Heart left ventricle (tissue), 16 donors: ENCODE measurements at regions not wholly inside any gene's neighbourhood (a gene's known extent, or its start where the extent isn't known, plus 50 kb on each side); places are given as distances from the start of the nearest gene placed in this dataset.
A peak's percentile ranks its signal among the peaks of the same experiment; 100 is the strongest.

Experiments
- ATAC-seq, 4 donors: fragments of 200-7000 bp; cut with Tn5 transposase; one replicate each; pipeline ENCODE4 v1.9.1; 2020 to 2022; ENCODE audit warnings: moderate library complexity in 4 of 4, mild to moderate bottlenecking in 3 of 4, moderate number of reproducible peaks in 1 of 4
- DNase-seq, 5 donors: peaks; one replicate each; pipeline ENCODE4 v3.0.0-alpha.2; 2020
- H3K27ac ChIP-seq, 12 donors: fragments of 200-600 bp; sonication (generic) in 4 of 12; one replicate each; pipeline versions ENCODE4 v1.5.0 to v1.8.0; 2016 to 2022; ENCODE audit warnings: mild to moderate bottlenecking in 2 of 12
- H3K27me3 ChIP-seq, 9 donors: fragments of 200-600 bp; sonication (generic) in 2 of 9; one replicate each; pipeline versions ENCODE4 v1.5.1 to v1.8.0; 2016 to 2022; ENCODE audit warnings: mild to moderate bottlenecking in 3 of 9
- H3K36me3 ChIP-seq, 9 donors: fragments of 200-600 bp; sonication (generic) in 2 of 9; one replicate each; pipeline versions ENCODE4 v1.5.0 to v1.8.0; 2018 to 2022; ENCODE audit warnings: mild to moderate bottlenecking in 2 of 9
- H3K4me1 ChIP-seq, 12 donors: fragments of 200-600 bp; sonication (generic) in 4 of 12; one replicate each; pipeline versions ENCODE4 v1.5.0 to v1.8.0; 2016 to 2022; ENCODE audit warnings: mild to moderate bottlenecking in 3 of 12
- H3K4me3 ChIP-seq, 12 donors: fragments of 200-600 bp; sonication (generic) in 4 of 12; one replicate each; pipeline versions ENCODE4 v1.5.0 to v1.8.0; 2017 to 2022; ENCODE audit warnings: mild to moderate bottlenecking in 9 of 12, moderate library complexity in 4 of 12
- H3K9me3 ChIP-seq, 12 donors: fragments of 200-600 bp; sonication (generic) in 4 of 12; one replicate each; pipeline versions ENCODE4 v1.5.0 to v1.8.0; 2016 to 2022; ENCODE audit warnings: mild to moderate bottlenecking in 1 of 12
- CTCF ChIP-seq, 12 donors: fragments of 200-600 bp; sonication (generic) in 4 of 12; IDR thresholded peaks; one replicate each; pipeline versions ENCODE4 v1.5.0 to v1.8.0; 2018 to 2022; ENCODE audit warnings: antibody characterized with exemption in 12 of 12, mild to moderate bottlenecking in 5 of 12
- POLR2A ChIP-seq, 2 donors: fragments of 450-650 bp; IDR thresholded peaks; one replicate each; pipeline ENCODE4 v1.6.1; 2017; ENCODE audit warnings: antibody characterized with exemption in 2 of 2, mild to moderate bottlenecking in 2 of 2, moderate library complexity in 2 of 2
- WGBS, 4 donors: extraction: QIAGEN DNeasy Blood & Tissue Kit in 2 of 4; methylation state at CpG; one replicate each; pipeline versions ENCODE4 v1.1.5 to v1.1.7; 2013 to 2018; 5-methylcytosine and 5-hydroxymethylcytosine counted together
- intact Hi-C, 10 donors: fragments of 100-400 bp; cut with DNase I; formaldehyde crosslinking; loops; one replicate each; pipeline versions ENCODE4 v1.11.1 to v1.14.2; 2022
- donor health status: ischemic (EF 13 %, LVEDD 7.1; RV severe dilation, severe dysfunction).
- donor health status: healthy with polysubstance abuse.
- donor health status: DM: no; HTN: yes; CAD: no.
- donor health status: DM: no; HTN: no; CAD: no.
- donor health status: ischemic (EF 25% LVEDD 6.9; RV normal size, moderate dysfunction).
- donor health status: ischemic (EF 25% LVEDD 5.7; RV mildly dilated, moderate dysfunction).
- donor health status: healthy.
- donor health status: DM: yes; HTN: yes; CAD: no.
- donor health status: ischemic (EF 35%, LVEDD 5.7; RV mildly dilated, moderate dysfunction).
- donor health status: nonischemic (EF 11% LVEDD 7.7; RV severe dilation, severe dysfunction).
- donor health status: DM: yes; HTN: yes; CAD: no.
- donor health status: PGD.
- donor health status: ischemic (EF 29% LVEDD 5.4; RV normal size, mild dysfunction).
- donor health status: nonischemic (EF 23%, LVEDD 6.1; RV moderate dilation, normal function).

- H3K27me3 ChIP-seq = no peaks in the 10 kb centered on the region
- no peaks in the 10 kb centered on the region for H3K36me3 ChIP-seq
- peaks cover 0 to 83% (median 33%) of the 10 kb centered on the region in 12 donors for H3K4me1 ChIP-seq
- H3K27ac ChIP-seq = peak overlapping the region; percentile 22 to 86 (median 56)
- DNase-seq (no peak), ATAC-seq (no peak)
- no peak overlapping the region for H3K4me3 ChIP-seq
- intact Hi-C loops = loop anchor here in 3 of 10 donors (5.0 kb wide), 1 partner anchor 112 kb away; no protein-coding TSS in a partner anchor
- 62 to 73% (median 66%) methylated on average over 8 of the region's 8 CpGs for WGBS, 4 donors
- no peak for TF ChIP-seq POLR2A (IDR thresholded peaks at IDR 0.05)
- TF ChIP-seq CTCF (IDR thresholded peaks at IDR 0.05) = no peak
- H3K9me3 ChIP-seq = no peaks in the 10 kb centered on the region
These were observed 107.6 kb upstream of the PKDCC start for GRCh38 chr2:41940060-41940744.

- H3K36me3 ChIP-seq = no peaks in the 10 kb centered on the region
- intact Hi-C loops = loop anchor here in 3 of 10 donors (5.0 kb wide), 1 partner anchor 112 kb away; no protein-coding TSS in a partner anchor
- H3K4me3 ChIP-seq = no peak overlapping the region
- TF ChIP-seq CTCF (IDR thresholded peaks at IDR 0.05) = no peak
- TF ChIP-seq POLR2A (IDR thresholded peaks at IDR 0.05) = no peak
- DNase-seq (peak in 4 of 5 donors; percentile 64 to 72 (median 71)), ATAC-seq (peak in 2 of 4 donors; percentile 33 to 64)
- 47 to 54% (median 51%) methylated on average over 6 of the region's 6 CpGs for WGBS, 4 donors
- H3K9me3 ChIP-seq = no peaks in the 10 kb centered on the region
- peaks cover 0 to 85% (median 35%) of the 10 kb centered on the region in 12 donors for H3K4me1 ChIP-seq
- H3K27me3 ChIP-seq = no peaks in the 10 kb centered on the region
- H3K27ac ChIP-seq = peak overlapping the region; percentile 22 to 86 (median 56)
These were observed 107.1 kb upstream of the PKDCC start for GRCh38 chr2:41940745-41941063.

GRCh38 chr2:41941831-41942230, 106.0 kb upstream of the PKDCC start:
- ATAC-seq (peak in 2 of 4 donors; percentile 20 to 48), DNase-seq (no peak)
- no peak for TF ChIP-seq CTCF (IDR thresholded peaks at IDR 0.05)
- no peak for TF ChIP-seq POLR2A (IDR thresholded peaks at IDR 0.05)
- Histone ChIP-seq H3K36me3 (no peaks in the 10 kb centered on the region), H3K9me3 (no peaks in the 10 kb centered on the region), H3K4me3 (no peak overlapping the region), H3K27ac (peak overlapping the region in 10 of 12 donors; percentile 12 to 86 (median 56)), H3K27me3 (no peaks in the 10 kb centered on the region), H3K4me1 (peaks cover 0 to 86% (median 33%) of the 10 kb centered on the region in 12 donors)
- intact Hi-C loops = loop anchor here in 3 of 10 donors (5.0 kb wide), 1 partner anchor 110 kb away; no protein-coding TSS in a partner anchor
- whole genome bisulfite sequencing, 4 donors = 45 to 58% (median 46%) methylated on average over 3 of the region's 3 CpGs

GRCh38 chr2:41942278-41942677, 105.5 kb upstream of the PKDCC start:
- H3K27ac ChIP-seq = peak overlapping the region in 9 of 12 donors; percentile 12 to 86 (median 55)
- no peak overlapping the region for H3K4me3 ChIP-seq
- ATAC-seq (no peak), DNase-seq (no peak)
- H3K27me3 ChIP-seq = no peaks in the 10 kb centered on the region
- no peaks in the 10 kb centered on the region for H3K36me3 ChIP-seq
- no peak for TF ChIP-seq POLR2A (IDR thresholded peaks at IDR 0.05)
- TF ChIP-seq CTCF (IDR thresholded peaks at IDR 0.05) = no peak
- H3K4me1 ChIP-seq = peaks cover 0 to 87% (median 36%) of the 10 kb centered on the region in 12 donors
- intact Hi-C loops = loop anchor here in 3 of 10 donors (5.0 kb wide), 1 partner anchor 110 kb away; no protein-coding TSS in a partner anchor
- no peaks in the 10 kb centered on the region for H3K9me3 ChIP-seq
